Activated CD4-positive, CD25-positive, alpha-beta regulatory T cell treated with anti-CD3 and anti-CD28 coated beads, Interleukin-2, amount 50 U/mL, for 72 hours (primary cell): ENCODE measurements at regions not wholly inside any gene's neighbourhood (a gene's known extent, or its start where the extent isn't known, plus 50 kb on each side); places are given as distances from the start of the nearest gene placed in this dataset.
"Not testable (repeated sequence)": the region's sequence is repeated elsewhere in the genome, so short reads cannot be mapped to it uniquely, and the experiment has no call there.

ENCODE experiments used
- DNase-seq: peaks from one replicate; pipeline ENCODE4 v3.0.0; 2021

- DNase-seq: no peak
Measured at GRCh38 chr6:84910906-84911607, 146.7 kb upstream of the TBX18 start.

- DNase-seq: no peak
Measured at GRCh38 chr6:84908304-84908904, 144.0 kb upstream of the TBX18 start.

- no peak for DNase-seq
Measured at GRCh38 chr6:84906514-84906913, 142.1 kb upstream of the TBX18 start.

GRCh38 chr6:84905823-84906222 is 141.4 kb upstream of the TBX18 start:
- DNase-seq: no peak

DNA sequence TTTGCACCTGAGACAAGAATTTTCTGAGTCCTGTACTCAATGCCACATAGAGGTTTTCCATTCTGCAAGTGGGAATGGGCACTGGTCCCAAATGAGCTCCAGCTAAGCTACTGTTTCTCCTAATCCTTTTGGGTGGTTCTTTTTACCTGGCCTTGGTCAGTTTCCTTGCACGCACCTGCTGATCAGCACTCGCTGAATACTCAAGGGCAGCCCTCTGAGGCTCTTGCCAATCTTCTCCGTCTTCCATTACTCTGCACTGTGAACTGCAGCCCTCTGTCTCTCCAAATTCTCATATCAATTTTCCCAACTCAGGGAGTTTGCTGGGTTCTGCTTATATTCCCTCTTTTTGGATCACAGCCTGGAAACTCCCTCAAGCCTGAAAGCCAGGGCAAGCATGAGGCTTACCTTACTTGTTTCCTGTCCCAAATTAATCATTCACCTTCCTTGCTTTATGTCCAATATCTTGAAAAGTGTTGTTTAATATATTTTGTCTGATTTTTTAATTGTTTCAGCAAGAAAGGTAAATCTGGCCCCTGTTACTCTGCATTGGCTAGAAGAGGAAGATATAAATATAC is 138.0 kb upstream of the TBX18 start:
- DNase-seq: no peak

DNA sequence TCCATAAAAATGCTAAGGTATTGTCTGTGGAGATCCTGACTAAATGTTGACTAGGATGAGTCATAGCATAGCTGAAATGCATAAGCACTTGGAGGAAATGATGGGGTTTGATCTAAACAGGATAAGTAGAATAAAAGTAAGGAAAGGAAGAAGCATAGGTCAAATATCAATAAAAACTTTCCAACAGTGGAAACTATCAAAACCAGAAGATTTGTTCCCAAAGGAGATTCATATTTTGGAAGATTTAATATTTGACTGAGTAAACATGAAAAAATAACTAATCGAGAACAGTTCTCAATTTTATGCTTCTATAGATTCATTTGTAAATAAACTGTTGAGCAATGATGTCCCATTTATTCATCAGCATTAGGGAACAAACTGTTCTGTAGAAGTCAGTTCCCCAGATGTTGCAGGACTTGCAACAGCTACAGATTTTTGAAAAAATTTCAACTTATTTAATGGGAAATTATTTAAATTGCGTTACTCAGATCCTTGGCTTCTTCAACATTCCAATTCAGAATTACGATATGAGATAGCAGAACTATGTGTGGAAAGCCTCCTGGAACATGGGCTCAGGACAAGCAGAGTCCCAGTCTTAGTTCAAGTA is 133.7 kb upstream of the TBX18 start:
- DNase-seq: no peak

DNA sequence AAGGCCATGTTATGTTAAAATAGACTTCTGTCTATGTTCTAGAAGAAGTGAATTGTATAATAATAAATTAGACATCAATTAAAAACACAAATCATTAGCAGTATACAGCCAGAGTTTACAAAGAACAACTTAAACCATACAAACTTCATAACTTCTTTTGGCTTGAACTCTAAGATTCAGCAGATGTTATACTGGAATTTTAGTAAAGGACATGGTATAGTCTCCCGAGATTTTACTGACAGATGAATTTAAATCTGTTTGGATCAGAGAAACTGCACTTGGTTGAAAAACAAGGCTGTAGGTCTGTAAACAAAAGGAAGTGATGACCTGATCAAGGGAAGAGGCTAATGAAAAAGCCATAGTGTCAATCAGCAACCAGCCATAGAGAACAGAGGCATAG is 132.6 kb upstream of the TBX18 start:
- DNase-seq: no peak

DNA sequence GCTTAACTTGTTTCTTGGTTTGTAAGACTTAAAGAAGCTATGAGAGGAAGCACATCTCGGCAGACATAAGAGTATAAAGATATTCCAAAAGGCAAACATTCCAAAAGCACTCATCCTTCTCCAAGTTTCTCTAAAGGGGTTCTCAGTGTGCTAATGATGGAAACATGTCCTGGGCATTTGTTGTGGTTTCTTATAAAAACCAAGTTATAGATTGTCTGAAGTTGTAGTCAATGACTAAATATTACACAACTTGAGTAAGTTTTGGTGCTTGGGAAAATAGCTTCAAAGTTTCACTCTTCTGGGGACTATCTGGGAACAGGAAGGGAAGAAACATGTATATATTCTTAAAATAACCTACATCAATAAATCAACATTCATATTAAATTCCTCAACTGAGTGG is 128.3 kb upstream of the TBX18 start:
- DNase-seq: no peak

DNA sequence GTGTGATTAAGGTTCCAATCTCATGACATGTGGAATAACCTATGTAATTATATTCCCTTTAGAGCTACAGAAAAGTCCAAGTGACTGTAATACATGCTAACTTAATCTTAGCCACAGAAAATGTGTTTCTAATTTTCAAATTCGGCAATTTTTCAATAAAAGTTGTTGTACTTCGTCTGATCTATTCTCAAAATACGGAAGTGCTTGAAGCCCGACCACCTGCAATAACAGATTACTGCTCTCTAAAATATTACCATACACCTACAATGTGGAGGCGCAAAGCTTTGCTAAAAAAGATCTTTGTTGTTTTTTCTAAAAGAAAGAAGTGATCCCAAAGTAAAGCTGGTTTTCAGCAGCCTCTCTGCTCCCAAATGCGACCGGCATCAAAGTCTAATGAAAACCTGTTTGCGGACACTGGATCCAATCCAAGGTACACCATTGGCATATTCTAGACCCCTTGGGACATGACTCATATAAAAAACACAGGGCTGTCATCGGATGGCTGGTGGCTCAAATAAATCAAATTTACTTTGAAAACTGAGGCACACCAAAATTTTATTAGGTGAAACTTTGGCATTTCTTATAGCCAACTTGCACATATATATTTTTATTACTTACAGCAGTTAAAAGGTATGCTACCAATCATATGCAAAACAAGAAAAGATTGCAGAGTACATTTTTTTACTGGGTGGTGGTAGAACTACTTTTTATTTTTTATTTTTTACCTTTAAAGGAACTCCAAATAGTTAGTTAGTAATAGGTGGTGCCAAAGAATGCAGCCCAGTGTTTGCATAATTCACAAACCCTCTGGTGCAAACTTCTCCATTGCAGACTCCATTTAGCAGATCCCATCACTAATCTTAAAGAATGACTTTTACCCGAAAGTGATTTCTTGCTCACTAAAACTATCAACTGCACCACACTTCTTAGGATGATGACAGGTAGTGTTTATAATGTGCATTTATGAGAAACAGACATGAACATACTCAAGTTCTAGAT is 118.7 kb upstream of the TBX18 start:
- DNase-seq: no peak

DNA sequence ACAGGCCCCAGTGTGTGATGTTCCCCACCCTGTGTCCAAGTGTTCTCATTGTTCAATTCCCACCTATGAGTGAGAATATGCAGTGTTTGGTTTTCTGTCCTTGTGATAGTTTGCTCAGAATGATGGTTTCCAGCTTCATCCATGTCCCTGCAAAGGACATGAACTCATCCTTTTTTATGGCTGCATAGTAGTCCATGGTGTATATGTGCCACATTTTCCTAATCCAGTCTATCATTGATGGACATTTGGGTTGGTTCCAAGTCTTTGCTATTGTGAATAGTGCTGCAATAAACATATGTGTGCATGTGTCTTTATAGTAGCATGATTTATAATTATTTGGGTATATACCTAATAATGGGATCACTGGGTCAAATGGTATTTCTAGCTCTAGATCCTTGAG is 115.0 kb upstream of the TBX18 start:
- DNase-seq: not testable (repeated sequence)

GRCh38 chr6:84877515-84878210 is 113.3 kb upstream of the TBX18 start:
- no peak for DNase-seq

- DNase-seq: no peak
Measured at GRCh38 chr6:84876723-84877514, 112.5 kb upstream of the TBX18 start.

GRCh38 chr6:84872996-84873723 is 108.8 kb upstream of the TBX18 start:
- no peak for DNase-seq

DNA sequence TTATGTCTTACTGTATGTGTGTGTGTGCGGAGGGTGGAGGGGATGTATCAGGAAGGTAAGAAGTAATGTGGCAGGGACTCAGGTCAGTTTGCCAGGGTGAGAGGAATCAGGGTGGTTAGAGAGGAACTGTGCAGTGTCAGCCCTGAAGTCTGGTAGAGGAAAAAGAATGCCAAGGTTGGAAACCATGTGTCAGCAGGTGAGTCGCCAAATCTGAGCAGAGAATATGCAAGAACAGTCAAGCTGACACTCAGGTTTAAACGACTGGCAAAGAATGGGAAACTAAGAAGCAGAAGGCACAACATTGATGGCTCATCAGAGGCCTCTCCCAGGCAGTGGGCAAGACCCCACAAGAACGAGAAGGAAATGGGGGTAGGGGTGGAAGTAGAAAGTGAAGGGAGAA is 107.5 kb upstream of the TBX18 start:
- DNase-seq: no peak

DNA sequence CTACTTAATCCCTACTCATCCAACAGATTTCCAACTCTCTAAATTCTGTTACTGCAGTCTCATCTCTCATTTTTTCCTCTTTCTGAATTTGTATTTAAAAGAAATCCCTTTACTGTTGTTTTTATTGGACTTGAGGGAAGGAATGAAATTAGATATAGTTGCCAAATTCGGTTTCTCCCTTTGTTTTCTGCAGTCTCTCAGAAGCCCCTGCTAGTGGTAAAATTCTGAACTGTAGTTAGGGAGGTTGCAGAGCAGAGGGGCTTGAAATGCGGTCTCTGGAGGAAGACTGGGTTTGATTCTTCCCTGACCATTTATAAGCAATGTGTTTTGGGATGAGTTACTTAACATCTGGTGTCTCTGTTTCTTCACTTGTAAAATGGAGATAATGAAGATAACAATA is 106.3 kb upstream of the TBX18 start:
- DNase-seq: no peak

GRCh38 chr6:84868149-84868548 is 103.8 kb upstream of the TBX18 start:
- no peak for DNase-seq

GRCh38 chr6:84867521-84867920 is 103.1 kb upstream of the TBX18 start:
- DNase-seq: no peak

- DNase-seq: no peak
Measured at GRCh38 chr6:84866715-84867114, 102.3 kb upstream of the TBX18 start.

DNA sequence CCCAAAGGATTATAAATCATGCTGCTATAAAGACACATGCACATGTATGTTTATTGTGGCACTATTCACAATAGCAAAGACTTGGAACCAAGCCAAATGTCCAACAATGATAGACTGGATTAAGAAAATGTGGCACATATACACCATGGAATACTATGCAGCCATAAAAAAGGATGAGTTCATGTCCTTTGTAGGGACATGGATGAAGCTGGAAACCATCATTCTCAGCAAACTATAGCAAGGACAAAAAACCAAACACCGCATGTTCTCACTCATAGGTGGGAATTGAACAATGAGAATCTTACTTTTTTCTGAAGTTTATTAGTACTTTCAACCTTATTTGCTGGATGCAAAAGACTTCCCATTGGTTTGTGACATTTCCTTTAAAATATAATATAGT is 101.0 kb upstream of the TBX18 start:
- DNase-seq: not testable (repeated sequence)

DNA sequence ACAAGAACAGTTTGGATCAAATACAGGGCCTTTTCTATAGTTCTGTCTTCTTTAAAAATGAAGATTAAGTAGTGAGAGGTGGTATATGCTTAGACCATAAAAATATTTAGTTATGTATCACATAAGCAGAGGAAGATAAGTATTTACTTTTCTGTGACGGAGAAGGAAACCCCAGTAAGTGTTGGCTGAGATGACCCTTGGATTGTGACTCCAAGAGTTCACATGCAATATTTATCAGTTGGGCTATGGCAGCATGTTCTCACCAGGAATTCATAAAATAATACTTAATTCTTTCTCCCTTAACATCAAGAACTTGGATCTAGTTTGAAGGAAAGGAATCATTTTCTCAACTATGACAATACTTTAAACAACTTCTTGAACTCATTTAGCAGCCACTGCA is 98.4 kb upstream of the TBX18 start:
- no peak for DNase-seq

DNA sequence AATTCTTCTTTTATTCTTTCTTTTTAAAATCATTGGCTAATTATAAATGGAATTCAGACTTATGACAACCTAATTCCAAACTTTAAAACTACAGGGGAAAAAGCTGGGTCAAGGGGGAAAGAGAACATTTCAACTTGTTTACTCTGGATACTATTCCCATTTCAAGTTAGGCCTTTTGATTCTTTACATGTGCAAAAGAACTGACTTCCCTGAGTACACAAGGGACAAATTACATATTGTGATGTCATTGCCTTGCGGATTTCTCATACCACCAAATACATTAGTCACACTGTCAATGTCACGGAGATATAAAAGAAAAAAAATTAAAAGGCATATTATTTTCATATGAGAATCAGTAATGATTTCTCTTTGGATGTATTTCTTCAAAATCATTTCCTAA is 96.5 kb upstream of the TBX18 start:
- DNase-seq: no peak
